ENCODE measurements at regions not wholly inside any gene's neighbourhood (a gene's known extent, or its start where the extent isn't known, plus 50 kb on each side); places are given as distances from the start of the nearest gene placed in this dataset.

DNA sequence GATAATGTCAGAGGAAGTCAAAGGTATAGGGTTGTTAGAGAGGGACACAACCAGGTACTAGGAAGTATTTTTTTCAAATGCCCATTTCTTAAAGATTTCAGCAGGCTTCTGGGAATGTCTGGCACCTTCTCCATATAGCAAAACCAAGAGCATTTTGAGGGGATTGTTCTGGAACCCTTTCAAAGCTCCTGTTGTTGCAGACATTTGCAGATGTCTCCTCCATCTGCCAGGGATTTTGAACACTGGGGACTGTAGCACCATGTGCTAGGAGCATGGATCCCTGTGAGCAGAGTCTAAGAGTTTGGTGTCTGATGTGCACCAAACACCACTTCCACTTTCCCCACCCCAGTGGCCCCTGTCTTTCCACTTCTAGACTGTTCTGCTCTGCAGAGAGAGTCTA lies 206.0 kb upstream of the KBTBD8 start:
- Histone ChIP-seq H3K9me3 (ENCODE audit: low read length) (no peaks in the 10 kb centered on the region), H3K79me2 (ENCODE audit: insufficient read depth, low read depth, low read length) (no peaks in the 10 kb centered on the region), H4K20me1 (ENCODE audit: insufficient read depth, low read length) (no peaks in the 10 kb centered on the region), H3K4me3 (ENCODE audit: low read depth, low read length, poor library complexity, severe bottlenecking) (no peak overlapping the region), H3K4me2 (ENCODE audit: low read length) (no peak overlapping the region), H3K9me2 (ENCODE audit: insufficient read depth, low read length) (no peaks in the 10 kb centered on the region), H2AFZ (ENCODE audit: low read length) (no peak overlapping the region), H3K27ac (ENCODE audit: low read depth, low read length, poor library complexity, severe bottlenecking) (no peak overlapping the region), H3K4me1 (ENCODE audit: insufficient read depth, low read length, poor library complexity, severe bottlenecking) (no peaks in the 10 kb centered on the region), H3K36me3 (ENCODE audit: insufficient read depth, low read length) (no peaks in the 10 kb centered on the region)
- ChIA-PET CTCF (ENCODE audit: unreplicated experiment) (no interaction called here), POLR2A (interaction anchor here (1.2 kb wide), 1 partner anchor 9 kb away, joined by 4 read pairs; no protein-coding TSS in a partner anchor)
- BruUV-seq (replicated peaks): no TSS peak
- DNase-seq (ENCODE audit: low spot score): no peak
- intact Hi-C loops (cut with micrococcal nuclease; ENCODE audit: unreplicated experiment): no loop called here
- TF ChIP-seq, protein P1, sequence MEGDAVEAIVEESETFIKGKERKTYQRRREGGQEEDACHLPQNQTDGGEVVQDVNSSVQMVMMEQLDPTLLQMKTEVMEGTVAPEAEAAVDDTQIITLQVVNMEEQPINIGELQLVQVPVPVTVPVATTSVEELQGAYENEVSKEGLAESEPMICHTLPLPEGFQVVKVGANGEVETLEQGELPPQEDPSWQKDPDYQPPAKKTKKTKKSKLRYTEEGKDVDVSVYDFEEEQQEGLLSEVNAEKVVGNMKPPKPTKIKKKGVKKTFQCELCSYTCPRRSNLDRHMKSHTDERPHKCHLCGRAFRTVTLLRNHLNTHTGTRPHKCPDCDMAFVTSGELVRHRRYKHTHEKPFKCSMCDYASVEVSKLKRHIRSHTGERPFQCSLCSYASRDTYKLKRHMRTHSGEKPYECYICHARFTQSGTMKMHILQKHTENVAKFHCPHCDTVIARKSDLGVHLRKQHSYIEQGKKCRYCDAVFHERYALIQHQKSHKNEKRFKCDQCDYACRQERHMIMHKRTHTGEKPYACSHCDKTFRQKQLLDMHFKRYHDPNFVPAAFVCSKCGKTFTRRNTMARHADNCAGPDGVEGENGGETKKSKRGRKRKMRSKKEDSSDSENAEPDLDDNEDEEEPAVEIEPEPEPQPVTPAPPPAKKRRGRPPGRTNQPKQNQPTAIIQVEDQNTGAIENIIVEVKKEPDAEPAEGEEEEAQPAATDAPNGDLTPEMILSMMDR (conservative IDR thresholded peaks at IDR 0.05; ENCODE audit: low read length): no peak
- TF ChIP-seq EZH2phosphoT487 (IDR thresholded peaks at IDR 0.05; ENCODE audit: borderline replicate concordance, low read depth, low read length): no peak

DNA sequence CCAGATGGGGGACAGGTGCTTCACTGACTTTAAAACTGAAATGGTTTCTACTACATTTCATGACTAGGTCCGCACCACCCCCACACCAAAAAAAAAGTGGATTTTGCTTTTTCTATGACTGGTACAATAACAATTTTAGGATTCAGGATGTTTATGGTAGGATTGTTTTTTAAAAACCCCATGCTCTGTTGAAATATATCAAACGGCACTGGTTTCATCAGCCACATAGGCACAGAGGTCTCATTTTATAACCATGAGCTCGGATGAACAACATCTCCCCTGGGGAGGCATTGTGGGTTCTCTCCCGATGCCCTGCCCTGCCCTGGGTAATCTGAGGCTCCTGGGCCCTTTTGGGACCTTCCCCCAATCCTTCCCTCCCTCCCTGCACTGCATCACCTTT lies 202.7 kb upstream of the KBTBD8 start:
- TF ChIP-seq EZH2phosphoT487 (IDR thresholded peaks at IDR 0.05; ENCODE audit: borderline replicate concordance, low read depth, low read length): no peak
- TF ChIP-seq, protein P1 (conservative IDR thresholded peaks at IDR 0.05; ENCODE audit: low read length): no peak
- intact Hi-C loops (cut with micrococcal nuclease; ENCODE audit: unreplicated experiment): no loop called here
- Histone ChIP-seq H3K4me1 (ENCODE audit: insufficient read depth, low read length, poor library complexity, severe bottlenecking) (no peaks in the 10 kb centered on the region), H3K4me3 (ENCODE audit: low read depth, low read length, poor library complexity, severe bottlenecking) (no peak overlapping the region), H2AFZ (ENCODE audit: low read length) (no peak overlapping the region), H3K79me2 (ENCODE audit: insufficient read depth, low read depth, low read length) (no peaks in the 10 kb centered on the region), H4K20me1 (ENCODE audit: insufficient read depth, low read length) (no peaks in the 10 kb centered on the region), H3K36me3 (ENCODE audit: insufficient read depth, low read length) (no peaks in the 10 kb centered on the region), H3K9me3 (ENCODE audit: low read length) (no peaks in the 10 kb centered on the region), H3K9me2 (ENCODE audit: insufficient read depth, low read length) (no peaks in the 10 kb centered on the region), H3K27ac (ENCODE audit: low read depth, low read length, poor library complexity, severe bottlenecking) (no peak overlapping the region), H3K4me2 (ENCODE audit: low read length) (no peak overlapping the region)
- no TSS peak for BruUV-seq (replicated peaks)
- DNase-seq (ENCODE audit: low spot score): no peak
- POLR2A ChIA-PET: no interaction called here
- CTCF ChIA-PET (ENCODE audit: unreplicated experiment): no interaction called here

DNA sequence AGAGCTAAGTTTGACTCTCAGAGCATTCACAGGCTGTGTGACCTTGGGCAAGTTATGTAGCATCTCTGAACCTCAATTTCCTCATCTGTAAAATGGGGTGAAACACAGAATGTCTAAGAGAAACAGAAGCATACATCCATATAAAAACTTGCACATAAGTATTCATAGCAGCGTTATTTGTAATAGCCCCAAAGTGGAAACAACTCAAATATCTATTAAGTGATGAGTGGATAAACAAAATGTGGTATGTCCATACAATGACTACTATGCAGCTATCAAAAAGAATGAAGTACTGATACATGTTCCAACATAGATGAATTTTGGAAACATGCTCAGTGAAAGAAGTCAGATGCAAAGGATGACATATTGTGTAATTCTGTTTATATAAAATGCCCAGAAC lies 201.8 kb upstream of the KBTBD8 start:
- Histone ChIP-seq H3K4me2 (ENCODE audit: low read length) (no peak overlapping the region), H2AFZ (ENCODE audit: low read length) (no peak overlapping the region), H3K4me1 (ENCODE audit: insufficient read depth, low read length, poor library complexity, severe bottlenecking) (no peaks in the 10 kb centered on the region), H3K27ac (ENCODE audit: low read depth, low read length, poor library complexity, severe bottlenecking) (no peak overlapping the region), H3K36me3 (ENCODE audit: insufficient read depth, low read length) (no peaks in the 10 kb centered on the region), H3K9me3 (ENCODE audit: low read length) (no peaks in the 10 kb centered on the region), H4K20me1 (ENCODE audit: insufficient read depth, low read length) (no peaks in the 10 kb centered on the region), H3K9me2 (ENCODE audit: insufficient read depth, low read length) (no peaks in the 10 kb centered on the region), H3K4me3 (ENCODE audit: low read depth, low read length, poor library complexity, severe bottlenecking) (no peak overlapping the region), H3K79me2 (ENCODE audit: insufficient read depth, low read depth, low read length) (no peaks in the 10 kb centered on the region)
- intact Hi-C loops (cut with micrococcal nuclease; ENCODE audit: unreplicated experiment): no loop called here
- no TSS peak for BruUV-seq (replicated peaks)
- TF ChIP-seq EZH2phosphoT487 (IDR thresholded peaks at IDR 0.05; ENCODE audit: borderline replicate concordance, low read depth, low read length): no peak
- TF ChIP-seq, protein P1 (conservative IDR thresholded peaks at IDR 0.05; ENCODE audit: low read length): no peak
- POLR2A ChIA-PET: no interaction called here
- no peak for DNase-seq (ENCODE audit: low spot score)
- CTCF ChIA-PET (ENCODE audit: unreplicated experiment): no interaction called here
